Suprapubic skin (tissue), 4 donors: ENCODE measurements at regions not wholly inside any gene's neighbourhood (a gene's known extent, or its start where the extent isn't known, plus 50 kb on each side); places are given as distances from the start of the nearest gene placed in this dataset.

Experiments used
- CTCF ChIP-seq, 2 donors: fragments of 200-600 bp in 1 of 2; fragments of 450-650 bp in 1 of 2; sonication (generic) in 1 of 2; IDR thresholded peaks; one replicate each; pipeline ENCODE4 v1.5.1; 2016 to 2019; ENCODE audit warnings: antibody characterized with exemption in 2 of 2, mild to moderate bottlenecking in 1 of 2, moderate library complexity in 1 of 2
- EP300 ChIP-seq: sonication (generic); formaldehyde crosslinking; IDR thresholded peaks from one replicate; pipeline ENCODE4 v1.6.1; 2017; ENCODE audit warnings: antibody characterized with exemption
- POLR2A ChIP-seq, 2 donors: fragments of 450-650 bp; IDR thresholded peaks; one replicate each; pipeline ENCODE4 v1.6.1; 2017; ENCODE audit warnings: antibody characterized with exemption in 2 of 2, mild to moderate bottlenecking in 2 of 2, moderate library complexity in 2 of 2
- POLR2AphosphoS5 ChIP-seq, 3 donors: sonication (generic); formaldehyde crosslinking; IDR thresholded peaks; one replicate each; pipeline ENCODE4 v1.6.1; 2017; ENCODE audit warnings: antibody characterized with exemption in 3 of 3

- no peak for TF ChIP-seq POLR2A (IDR thresholded peaks at IDR 0.05)
- TF ChIP-seq POLR2AphosphoS5 (IDR thresholded peaks at IDR 0.05): no peak
- no peak for TF ChIP-seq CTCF (IDR thresholded peaks at IDR 0.05)
- TF ChIP-seq EP300: no peak
These were observed 218.4 kb downstream of the FRK start for GRCh38 chr6:115842338-115842737.
